ENCODE measurements at regions not wholly inside any gene's neighbourhood (a gene's known extent, or its start where the extent isn't known, plus 50 kb on each side); places are given as distances from the start of the nearest gene placed in this dataset.

DNA sequence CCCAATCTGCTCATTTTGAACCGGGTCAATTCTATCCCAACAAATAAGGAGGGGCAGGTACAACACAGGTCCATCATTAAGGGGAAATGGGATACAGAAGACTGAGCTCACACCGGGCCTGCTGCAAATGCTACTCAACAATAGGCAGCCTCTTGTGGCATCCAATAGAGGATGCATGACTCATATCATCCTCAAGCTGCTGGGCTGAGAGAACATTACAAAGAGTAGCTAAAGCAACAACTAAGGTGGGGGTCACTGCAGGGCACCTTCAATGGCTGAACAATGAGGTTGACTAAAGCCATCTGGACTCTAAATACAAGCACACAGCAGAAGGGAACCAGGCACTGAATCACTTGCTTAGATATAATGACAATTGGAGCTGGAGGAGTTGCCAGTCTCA, 130.1 kb upstream of the SYN3 start:
- peaks cover 5% of the 10 kb centered on the region for H3K4me1 Mint-ChIP-seq (ENCODE audit: low read depth, unreplicated experiment)
- no peaks in the 10 kb centered on the region for H3K9me3 Mint-ChIP-seq (ENCODE audit: unreplicated experiment)
- peaks cover 2% of the 10 kb centered on the region for H3K27me3 Mint-ChIP-seq (ENCODE audit: unreplicated experiment)
- H3K27ac Mint-ChIP-seq (ENCODE audit: unreplicated experiment): no peak overlapping the region
- H3K4me3 Mint-ChIP-seq (ENCODE audit: unreplicated experiment): no peak overlapping the region
- H3K36me3 Mint-ChIP-seq (ENCODE audit: unreplicated experiment): no peaks in the 10 kb centered on the region
- no peak for DNase-seq
- TF ChIP-seq, protein P1, sequence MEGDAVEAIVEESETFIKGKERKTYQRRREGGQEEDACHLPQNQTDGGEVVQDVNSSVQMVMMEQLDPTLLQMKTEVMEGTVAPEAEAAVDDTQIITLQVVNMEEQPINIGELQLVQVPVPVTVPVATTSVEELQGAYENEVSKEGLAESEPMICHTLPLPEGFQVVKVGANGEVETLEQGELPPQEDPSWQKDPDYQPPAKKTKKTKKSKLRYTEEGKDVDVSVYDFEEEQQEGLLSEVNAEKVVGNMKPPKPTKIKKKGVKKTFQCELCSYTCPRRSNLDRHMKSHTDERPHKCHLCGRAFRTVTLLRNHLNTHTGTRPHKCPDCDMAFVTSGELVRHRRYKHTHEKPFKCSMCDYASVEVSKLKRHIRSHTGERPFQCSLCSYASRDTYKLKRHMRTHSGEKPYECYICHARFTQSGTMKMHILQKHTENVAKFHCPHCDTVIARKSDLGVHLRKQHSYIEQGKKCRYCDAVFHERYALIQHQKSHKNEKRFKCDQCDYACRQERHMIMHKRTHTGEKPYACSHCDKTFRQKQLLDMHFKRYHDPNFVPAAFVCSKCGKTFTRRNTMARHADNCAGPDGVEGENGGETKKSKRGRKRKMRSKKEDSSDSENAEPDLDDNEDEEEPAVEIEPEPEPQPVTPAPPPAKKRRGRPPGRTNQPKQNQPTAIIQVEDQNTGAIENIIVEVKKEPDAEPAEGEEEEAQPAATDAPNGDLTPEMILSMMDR (IDR thresholded peaks at IDR 0.05; ENCODE audit: partially characterized antibody, unreplicated experiment): no peak

GRCh38 chr22:33186816-33187215, 128.6 kb upstream of the SYN3 start:
- Mint-ChIP-seq H3K4me1 (ENCODE audit: low read depth, unreplicated experiment) (peaks cover 5% of the 10 kb centered on the region), H3K9me3 (ENCODE audit: unreplicated experiment) (no peaks in the 10 kb centered on the region), H3K27ac (ENCODE audit: unreplicated experiment) (peak overlapping the region; percentile 49), H3K36me3 (ENCODE audit: unreplicated experiment) (no peaks in the 10 kb centered on the region), H3K27me3 (ENCODE audit: unreplicated experiment) (no peaks in the 10 kb centered on the region), H3K4me3 (ENCODE audit: unreplicated experiment) (no peak overlapping the region)
- TF ChIP-seq, protein P1 (IDR thresholded peaks at IDR 0.05; ENCODE audit: partially characterized antibody, unreplicated experiment): no peak
- DNase-seq: no peak

- H3K27ac Mint-ChIP-seq (ENCODE audit: unreplicated experiment): no peak overlapping the region
- H3K27me3 Mint-ChIP-seq (ENCODE audit: unreplicated experiment): peaks cover 6% of the 10 kb centered on the region
- H3K4me1 Mint-ChIP-seq (ENCODE audit: low read depth, unreplicated experiment): no peaks in the 10 kb centered on the region
- H3K36me3 Mint-ChIP-seq (ENCODE audit: unreplicated experiment): no peaks in the 10 kb centered on the region
- DNase-seq: no peak
- TF ChIP-seq, protein P1 (IDR thresholded peaks at IDR 0.05; ENCODE audit: partially characterized antibody, unreplicated experiment): no peak
- H3K4me3 Mint-ChIP-seq (ENCODE audit: unreplicated experiment): no peak overlapping the region
- peaks cover 2% of the 10 kb centered on the region for H3K9me3 Mint-ChIP-seq (ENCODE audit: unreplicated experiment)
Observed at GRCh38 chr22:33180356-33180755, 122.2 kb upstream of the SYN3 start.

GRCh38 chr22:33167998-33168790, 110.0 kb upstream of the SYN3 start:
- H3K9me3 Mint-ChIP-seq (ENCODE audit: unreplicated experiment): no peaks in the 10 kb centered on the region
- H3K4me3 Mint-ChIP-seq (ENCODE audit: unreplicated experiment): no peak overlapping the region
- H3K27me3 Mint-ChIP-seq (ENCODE audit: unreplicated experiment): no peaks in the 10 kb centered on the region
- no peaks in the 10 kb centered on the region for H3K4me1 Mint-ChIP-seq (ENCODE audit: low read depth, unreplicated experiment)
- H3K27ac Mint-ChIP-seq (ENCODE audit: unreplicated experiment): no peak overlapping the region
- peaks cover 5% of the 10 kb centered on the region for H3K36me3 Mint-ChIP-seq (ENCODE audit: unreplicated experiment)
- DNase-seq: no peak
- TF ChIP-seq, protein P1 (IDR thresholded peaks at IDR 0.05; ENCODE audit: partially characterized antibody, unreplicated experiment): no peak

DNA sequence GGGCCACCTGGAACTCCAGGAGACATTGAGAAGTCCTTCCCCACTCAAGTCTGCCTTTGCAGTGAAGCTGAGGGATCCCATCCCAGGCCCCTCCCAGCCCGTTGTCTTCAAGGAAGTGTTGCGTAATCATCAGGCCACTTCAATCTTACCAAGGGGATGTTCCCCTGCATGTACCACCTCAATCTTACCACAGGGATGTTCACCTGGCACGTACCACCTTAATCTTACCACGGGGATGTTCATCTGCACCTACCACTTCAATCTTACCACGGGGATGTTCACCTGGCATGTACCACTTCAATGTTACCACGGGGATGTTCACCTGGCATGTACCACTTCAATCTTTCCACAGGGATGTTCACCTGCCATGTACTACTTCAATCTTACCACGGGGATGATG, 108.0 kb upstream of the SYN3 start:
- no peaks in the 10 kb centered on the region for H3K27me3 Mint-ChIP-seq (ENCODE audit: unreplicated experiment)
- TF ChIP-seq, protein P1 (IDR thresholded peaks at IDR 0.05; ENCODE audit: partially characterized antibody, unreplicated experiment): no peak
- no peak overlapping the region for H3K4me3 Mint-ChIP-seq (ENCODE audit: unreplicated experiment)
- H3K27ac Mint-ChIP-seq (ENCODE audit: unreplicated experiment): no peak overlapping the region
- H3K4me1 Mint-ChIP-seq (ENCODE audit: low read depth, unreplicated experiment): no peaks in the 10 kb centered on the region
- no peak for DNase-seq
- H3K36me3 Mint-ChIP-seq (ENCODE audit: unreplicated experiment): peaks cover 5% of the 10 kb centered on the region
- no peaks in the 10 kb centered on the region for H3K9me3 Mint-ChIP-seq (ENCODE audit: unreplicated experiment)

All from glutamatergic neuron (in vitro differentiated cells).